ENCODE measurements at regions not wholly inside any gene's neighbourhood (a gene's known extent, or its start where the extent isn't known, plus 50 kb on each side); places are given as distances from the start of the nearest gene placed in this dataset.

- TF ChIP-seq, protein P1, sequence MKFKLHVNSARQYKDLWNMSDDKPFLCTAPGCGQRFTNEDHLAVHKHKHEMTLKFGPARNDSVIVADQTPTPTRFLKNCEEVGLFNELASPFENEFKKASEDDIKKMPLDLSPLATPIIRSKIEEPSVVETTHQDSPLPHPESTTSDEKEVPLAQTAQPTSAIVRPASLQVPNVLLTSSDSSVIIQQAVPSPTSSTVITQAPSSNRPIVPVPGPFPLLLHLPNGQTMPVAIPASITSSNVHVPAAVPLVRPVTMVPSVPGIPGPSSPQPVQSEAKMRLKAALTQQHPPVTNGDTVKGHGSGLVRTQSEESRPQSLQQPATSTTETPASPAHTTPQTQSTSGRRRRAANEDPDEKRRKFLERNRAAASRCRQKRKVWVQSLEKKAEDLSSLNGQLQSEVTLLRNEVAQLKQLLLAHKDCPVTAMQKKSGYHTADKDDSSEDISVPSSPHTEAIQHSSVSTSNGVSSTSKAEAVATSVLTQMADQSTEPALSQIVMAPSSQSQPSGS (CRISPR knock-in tag; IDR thresholded peaks at IDR 0.05) = no peak
- TF ChIP-seq ZNF768 (CRISPR knock-in tag; IDR thresholded peaks at IDR 0.05) (no peak), CTCF (CRISPR knock-in tag; IDR thresholded peaks at IDR 0.05) (no peak)
Measured at GRCh38 chr9:99348289-99348688, 126.2 kb downstream of the SEC61B start.
